ENCODE measurements at regions not wholly inside any gene's neighbourhood (a gene's known extent, or its start where the extent isn't known, plus 50 kb on each side); places are given as distances from the start of the nearest gene placed in this dataset.

DNA sequence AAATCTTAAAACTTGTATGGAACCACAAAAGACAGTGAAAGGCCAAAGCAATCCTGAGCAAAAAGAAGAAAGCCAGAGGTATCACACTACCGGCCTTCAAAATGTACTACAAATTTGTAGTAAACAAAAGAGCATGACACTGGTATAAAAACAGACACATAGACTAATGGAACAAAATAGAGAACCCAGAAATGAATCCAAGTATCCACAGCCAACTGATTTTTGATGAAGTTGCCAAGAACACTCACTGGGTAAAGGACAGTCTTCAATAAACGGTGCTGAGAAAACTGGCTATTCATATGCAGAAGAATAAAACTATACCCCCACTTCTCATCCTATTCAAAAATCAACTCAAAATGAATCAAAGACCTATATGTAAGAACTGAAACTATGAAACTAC is 390.1 kb downstream of the PRELID2 start:
- ChIA-PET CTCF (no interaction called here), POLR2A (no interaction called here)
- in situ Hi-C loops (cut with HindIII; ENCODE audit: low pct_unique_long_range_greater_than_20kb, low sequenced_read_pairs) (no loop called here), intact Hi-C loops (cut with micrococcal nuclease; ENCODE audit: unreplicated experiment) (no loop called here)
- no peaks in the 10 kb centered on the region for H3K4me1 ChIP-seq (ENCODE audit: control insufficient read depth, insufficient read depth, low read length)
- ATAC-seq (no peak), DNase-seq (ENCODE audit: low read depth, low spot score) (no peak)
- no peak overlapping the region for H3K27ac ChIP-seq (ENCODE audit: low read length)
- TF ChIP-seq REST (IDR thresholded peaks at IDR 0.05; ENCODE audit: insufficient read depth in 1 of 2, low read depth in 2 of 2, low read length in 1 of 2) (no peak), TCF7L2 (IDR thresholded peaks at IDR 0.05; ENCODE audit: low read depth, low read length) (no peak), POLR2AphosphoS5 (IDR thresholded peaks at IDR 0.05; ENCODE audit: low read depth, low read length) (no peak), SIN3A (IDR thresholded peaks at IDR 0.05; ENCODE audit: borderline replicate concordance, insufficient read depth, low read depth, low read length) (no peak)
- no peak overlapping the region for H3K4me3 ChIP-seq (ENCODE audit: low read depth in 2 of 2, low read length in 2 of 2)
- no TSS peak for BruUV-seq (replicated peaks)
- no peaks in the 10 kb centered on the region for H3K27me3 ChIP-seq (ENCODE audit: control insufficient read depth, insufficient read depth, low read length)
- H3K36me3 ChIP-seq (ENCODE audit: control insufficient read depth, insufficient read depth, low read length): no peaks in the 10 kb centered on the region
- no peaks in the 10 kb centered on the region for H3K9me3 ChIP-seq (ENCODE audit: control insufficient read depth, insufficient read depth, low read depth, low read length)

GRCh38 chr5:145443964-145444363 is 391.2 kb downstream of the PRELID2 start:
- intact Hi-C loops (cut with micrococcal nuclease; ENCODE audit: unreplicated experiment): no loop called here
- BruUV-seq (replicated peaks): no TSS peak
- TF ChIP-seq TCF7L2 (IDR thresholded peaks at IDR 0.05; ENCODE audit: low read depth, low read length) (no peak), REST (IDR thresholded peaks at IDR 0.05; ENCODE audit: insufficient read depth in 1 of 2, low read depth in 2 of 2, low read length in 1 of 2) (no peak), POLR2AphosphoS5 (IDR thresholded peaks at IDR 0.05; ENCODE audit: low read depth, low read length) (no peak), SIN3A (IDR thresholded peaks at IDR 0.05; ENCODE audit: borderline replicate concordance, insufficient read depth, low read depth, low read length) (no peak)
- Histone ChIP-seq H3K9me3 (ENCODE audit: control insufficient read depth, insufficient read depth, low read depth, low read length) (no peaks in the 10 kb centered on the region), H3K4me3 (ENCODE audit: low read depth in 2 of 2, low read length in 2 of 2) (no peak overlapping the region), H3K27ac (ENCODE audit: low read length) (no peak overlapping the region), H3K27me3 (ENCODE audit: control insufficient read depth, insufficient read depth, low read length) (no peaks in the 10 kb centered on the region), H3K4me1 (ENCODE audit: control insufficient read depth, insufficient read depth, low read length) (no peaks in the 10 kb centered on the region), H3K36me3 (ENCODE audit: control insufficient read depth, insufficient read depth, low read length) (no peaks in the 10 kb centered on the region)
- in situ Hi-C loops (cut with HindIII; ENCODE audit: low pct_unique_long_range_greater_than_20kb, low sequenced_read_pairs): no loop called here
- DNase-seq (ENCODE audit: low read depth, low spot score) (no peak), ATAC-seq (no peak)
- CTCF ChIA-PET: no interaction called here
- POLR2A ChIA-PET: no interaction called here

- CTCF ChIA-PET: no interaction called here
- intact Hi-C loops (cut with micrococcal nuclease; ENCODE audit: unreplicated experiment): no loop called here
Observed at GRCh38 chr5:145443366-145443765, 391.8 kb downstream of the PRELID2 start.

More at GRCh38 chr5:145443366-145443765, 391.8 kb downstream of the PRELID2 start:
- no peaks in the 10 kb centered on the region for H3K9me3 ChIP-seq (ENCODE audit: control insufficient read depth, insufficient read depth, low read depth, low read length)
- DNase-seq (ENCODE audit: low read depth, low spot score): no peak
- no TSS peak for BruUV-seq (replicated peaks)
- no peaks in the 10 kb centered on the region for H3K27me3 ChIP-seq (ENCODE audit: control insufficient read depth, insufficient read depth, low read length)
- H3K36me3 ChIP-seq (ENCODE audit: control insufficient read depth, insufficient read depth, low read length): no peaks in the 10 kb centered on the region
- no peaks in the 10 kb centered on the region for H3K4me1 ChIP-seq (ENCODE audit: control insufficient read depth, insufficient read depth, low read length)
- TF ChIP-seq SIN3A (IDR thresholded peaks at IDR 0.05; ENCODE audit: borderline replicate concordance, insufficient read depth, low read depth, low read length) (no peak), POLR2AphosphoS5 (IDR thresholded peaks at IDR 0.05; ENCODE audit: low read depth, low read length) (no peak), CTCF (IDR thresholded peaks at IDR 0.05) (no peak), TCF7L2 (IDR thresholded peaks at IDR 0.05; ENCODE audit: low read depth, low read length) (no peak), REST (IDR thresholded peaks at IDR 0.05; ENCODE audit: insufficient read depth in 1 of 2, low read depth in 2 of 2, low read length in 1 of 2) (no peak)
- no peak overlapping the region for H3K27ac ChIP-seq (ENCODE audit: low read length)
- no peak for ATAC-seq
- H3K4me3 ChIP-seq (ENCODE audit: low read depth in 2 of 2, low read length in 2 of 2): no peak overlapping the region
- POLR2A ChIA-PET: no interaction called here
- in situ Hi-C loops (cut with HindIII; ENCODE audit: low pct_unique_long_range_greater_than_20kb, low sequenced_read_pairs): no loop called here
